SK-N-SH (cell line): ENCODE measurements at regions not wholly inside any gene's neighbourhood (a gene's known extent, or its start where the extent isn't known, plus 50 kb on each side); places are given as distances from the start of the nearest gene placed in this dataset.

Experiments used
- CTCF ChIA-PET: fragments of 300-600, 350-600 bp; formaldehyde crosslinking; extraction: SDS; loops from one replicate; lab custom pipeline; 2021; lab: Yijun Ruan, JAX
- POLR2A ChIA-PET: fragments of 350-600 bp; sonication (Branson Sonifier 250); formaldehyde crosslinking; extraction: SDS; loops from one replicate; lab custom pipeline; 2020; ENCODE audit warnings: antibody characterized with exemption, inconsistent platforms; lab: Yijun Ruan, JAX
- DNase-seq: peaks from one replicate; pipeline ENCODE4 v3.0.0; 2012
- H2AFZ ChIP-seq: fragments of 200-600 bp; sonication (generic); 2 replicates; pipeline ENCODE4 v1.8.1; 2016; ENCODE audit warnings: antibody characterized with exemption, mild to moderate bottlenecking, low read depth
- H3F3A ChIP-seq: fragments of 200-600 bp; sonication (generic); replicated peaks from 2 replicates; pipeline ENCODE3; 2016; ENCODE audit warnings: antibody characterized with exemption, mild to moderate bottlenecking; ENCODE audit not compliant: insufficient read depth
- H3K27ac ChIP-seq, 2 experiments: fragments of 200-500 bp in 1 of 2; fragments of 200-600 bp in 1 of 2; sonication (Bioruptor generic) in 1 of 2; sonication (generic), shearing (Covaris generic) in 1 of 2; 2 replicates each; pipeline versions ENCODE4 v1.5.1 to v1.6.1; 2014 to 2016; ENCODE audit warnings: low read depth in 2 of 2, inconsistent platforms in 1 of 2, low read length in 1 of 2, mild to moderate bottlenecking in 1 of 2, mixed read lengths in 1 of 2
- H3K27me3 ChIP-seq: fragments of 200-600 bp; sonication (generic), shearing (Covaris generic); 2 replicates; pipeline ENCODE4 v1.6.1; 2016; ENCODE audit warnings: mixed run types; ENCODE audit not compliant: insufficient read depth
- H3K36me3 ChIP-seq, 2 experiments: fragments of 200-500 bp in 1 of 2; fragments of 200-600 bp in 1 of 2; sonication (Bioruptor generic) in 1 of 2; sonication (generic) in 1 of 2; replicated peaks in 1 of 2; 2 replicates each; pipeline versions ENCODE3 to v1.5.1; 2014 to 2016; ENCODE audit warnings: low read length in 1 of 2, mild to moderate bottlenecking in 1 of 2; ENCODE audit not compliant: insufficient read depth in 2 of 2, control insufficient read depth in 1 of 2
- H3K4me1 ChIP-seq, 2 experiments: fragments of 200-500 bp in 1 of 2; fragments of 200-600 bp in 1 of 2; sonication (Bioruptor generic) in 1 of 2; sonication (generic), shearing (Covaris generic) in 1 of 2; 2 replicates each; pipeline versions ENCODE4 v1.5.1 to v1.6.1; 2014 to 2016; ENCODE audit warnings: low read depth in 1 of 2, low read length in 1 of 2, mixed run types in 1 of 2; ENCODE audit not compliant: insufficient read depth in 2 of 2, control insufficient read depth in 1 of 2
- H3K4me2 ChIP-seq: fragments of 200-600 bp; sonication (generic), shearing (Covaris generic); 2 replicates; pipeline ENCODE4 v1.6.1; 2017; ENCODE audit warnings: mixed run types
- H3K4me3 ChIP-seq, 2 experiments: fragments of 200-500 bp in 1 of 2; fragments of 200-600 bp in 1 of 2; sonication (Bioruptor generic) in 1 of 2; sonication (generic), shearing (Covaris generic) in 1 of 2; 2 replicates each; pipeline versions ENCODE4 v1.5.1 to v1.8.1; 2014 to 2016; ENCODE audit warnings: low read depth in 2 of 2, inconsistent platforms in 1 of 2, low read length in 1 of 2, mild to moderate bottlenecking in 1 of 2, mixed read lengths in 1 of 2, moderate library complexity in 1 of 2
- H3K79me2 ChIP-seq: fragments of 200-600 bp; sonication (generic); 2 replicates; pipeline ENCODE4 v1.8.1; 2017; ENCODE audit warnings: mild to moderate bottlenecking; ENCODE audit not compliant: insufficient read depth
- H3K9ac ChIP-seq: fragments of 200-600 bp; sonication (generic); 2 replicates; pipeline ENCODE4 v1.6.1; 2017; ENCODE audit warnings: mixed run types
- H3K9me2 ChIP-seq: fragments of 200-600 bp; sonication (generic); 2 replicates; pipeline ENCODE4 v1.6.1; 2017; ENCODE audit warnings: mixed run types
- H3K9me3 ChIP-seq: fragments of 200-600 bp; sonication (generic); 2 replicates; pipeline ENCODE4 v1.6.1; 2017; ENCODE audit warnings: mixed run types, mild to moderate bottlenecking, moderate library complexity
- H4K20me1 ChIP-seq: fragments of 200-600 bp; sonication (generic); 2 replicates; pipeline ENCODE4 v1.6.1; 2017; ENCODE audit warnings: mild to moderate bottlenecking, mixed run types; ENCODE audit not compliant: insufficient read depth
- FOXJ3 ChIP-seq: sonication (generic); formaldehyde crosslinking; IDR thresholded peaks from 2 replicates; pipeline ENCODE4 v1.5.1; 2020; ENCODE audit warnings: mild to moderate bottlenecking, missing genetic modification reagents
- FOXM1 ChIP-seq: IDR thresholded peaks from 2 replicates; pipeline ENCODE4 v1.4.0; 2012; ENCODE audit warnings: low read depth, mild to moderate bottlenecking
- MEF2A ChIP-seq: IDR thresholded peaks from 2 replicates; pipeline ENCODE4 v1.4.0; 2012; ENCODE audit warnings: low read depth, borderline replicate concordance
- RCOR1 ChIP-seq: fragments of 150-350 bp; IDR thresholded peaks from 2 replicates; pipeline ENCODE4 v1.6.1; 2017; ENCODE audit warnings: antibody characterized with exemption, low read length
- RFX5 ChIP-seq: IDR thresholded peaks from 2 replicates; pipeline ENCODE4 v1.6.1; 2012; ENCODE audit warnings: mild to moderate bottlenecking, improper control_type of control experiment, low read length
- RXRA ChIP-seq: IDR thresholded peaks from 2 replicates; pipeline ENCODE4 v1.4.0; 2012; ENCODE audit warnings: low read depth, mild to moderate bottlenecking, borderline replicate concordance
- TCF12 ChIP-seq: IDR thresholded peaks from 2 replicates; pipeline ENCODE4 v1.4.0; 2012
- WGBS: methylation state at CpG from one replicate; pipeline ENCODE4 v1.1.6; 2017; ENCODE audit warnings: low lambda C conversion rate; 5-methylcytosine and 5-hydroxymethylcytosine counted together
- TF ChIP-seq, protein P1 (sequence below): IDR thresholded peaks from 2 replicates; pipeline ENCODE4 v1.4.0; 2012; ENCODE audit warnings: low read depth, borderline replicate concordance
- TF ChIP-seq, protein P2 (sequence below): IDR thresholded peaks from 2 replicates; pipeline ENCODE4; 2012
- TF ChIP-seq, protein P3 (sequence below): IDR thresholded peaks from 2 replicates; pipeline ENCODE4 v1.4.0; 2012; ENCODE audit warnings: low read depth, borderline replicate concordance
- TF ChIP-seq, protein P4 (sequence below): fragments of 150-350 bp; IDR thresholded peaks from 2 replicates; pipeline ENCODE4 v1.6.1; 2017; ENCODE audit warnings: antibody characterized with exemption, low read length, low read depth, borderline replicate concordance
- TF ChIP-seq, protein P5 (sequence below): IDR thresholded peaks from 2 replicates; pipeline ENCODE4 v1.6.1; 2012; ENCODE audit warnings: mild to moderate bottlenecking, low read depth, low read length, moderate library complexity
- TF ChIP-seq, protein P6 (sequence below): fragments of 200-600 bp; sonication (generic); IDR thresholded peaks from 2 replicates; pipeline ENCODE4 v1.6.1; 2017; ENCODE audit warnings: antibody characterized with exemption, mild to moderate bottlenecking, moderate library complexity

DNA sequence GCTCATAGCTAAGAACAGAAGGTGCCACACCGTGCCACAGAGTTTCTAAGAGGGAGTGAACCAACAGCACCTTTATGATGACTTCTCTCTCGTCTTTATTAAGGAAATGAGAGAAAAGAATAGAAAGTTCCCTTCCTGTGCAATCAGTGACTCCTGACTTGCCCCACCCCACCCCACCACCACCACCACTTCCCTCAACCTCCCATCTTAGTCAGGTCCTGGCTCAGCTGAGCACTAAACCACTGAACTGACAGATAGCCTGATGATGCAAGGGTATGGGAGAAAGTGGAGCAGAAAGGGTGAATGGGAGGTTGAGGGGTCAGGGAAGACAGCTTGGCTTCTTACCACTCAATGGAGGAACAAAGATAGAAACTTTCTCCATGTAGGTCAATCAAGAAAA lies 75.2 kb upstream of the RMDN2 start:
- 74% methylated on average over 2 of the region's 2 CpGs for WGBS
- Histone ChIP-seq H3K9me2 (no peaks in the 10 kb centered on the region), H3K4me1 (peaks cover 0 to 28% of the 10 kb centered on the region in 2 experiments; a peak in 2 of 4 replicates), H3K27me3 (no peaks in the 10 kb centered on the region), H3K4me3 (no peak overlapping the region), H4K20me1 (no peaks in the 10 kb centered on the region), H2AFZ (no peak overlapping the region), H3K9ac (no peak overlapping the region), H3K27ac (no peak overlapping the region), H3K9me3 (no peaks in the 10 kb centered on the region), H3K79me2 (no peaks in the 10 kb centered on the region), H3K36me3 (no peaks in the 10 kb centered on the region), H3K4me2 (no peak overlapping the region), H3F3A (no peaks in the 10 kb centered on the region)
- no peak for DNase-seq
- ChIA-PET CTCF (interaction anchor here (1.2 to 11.4 kb wide), 5 partner anchors 9 to 55 kb away, joined by 3 to 138 read pairs (median 4); no protein-coding TSS in a partner anchor), POLR2A (no interaction called here)
- TF ChIP-seq, protein P1, sequence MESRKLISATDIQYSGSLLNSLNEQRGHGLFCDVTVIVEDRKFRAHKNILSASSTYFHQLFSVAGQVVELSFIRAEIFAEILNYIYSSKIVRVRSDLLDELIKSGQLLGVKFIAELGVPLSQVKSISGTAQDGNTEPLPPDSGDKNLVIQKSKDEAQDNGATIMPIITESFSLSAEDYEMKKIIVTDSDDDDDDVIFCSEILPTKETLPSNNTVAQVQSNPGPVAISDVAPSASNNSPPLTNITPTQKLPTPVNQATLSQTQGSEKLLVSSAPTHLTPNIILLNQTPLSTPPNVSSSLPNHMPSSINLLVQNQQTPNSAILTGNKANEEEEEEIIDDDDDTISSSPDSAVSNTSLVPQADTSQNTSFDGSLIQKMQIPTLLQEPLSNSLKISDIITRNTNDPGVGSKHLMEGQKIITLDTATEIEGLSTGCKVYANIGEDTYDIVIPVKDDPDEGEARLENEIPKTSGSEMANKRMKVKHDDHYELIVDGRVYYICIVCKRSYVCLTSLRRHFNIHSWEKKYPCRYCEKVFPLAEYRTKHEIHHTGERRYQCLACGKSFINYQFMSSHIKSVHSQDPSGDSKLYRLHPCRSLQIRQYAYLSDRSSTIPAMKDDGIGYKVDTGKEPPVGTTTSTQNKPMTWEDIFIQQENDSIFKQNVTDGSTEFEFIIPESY = no peak
- TF ChIP-seq RCOR1 = no peak
- TF ChIP-seq FOXM1 = no peak
- TF ChIP-seq, protein P2, sequence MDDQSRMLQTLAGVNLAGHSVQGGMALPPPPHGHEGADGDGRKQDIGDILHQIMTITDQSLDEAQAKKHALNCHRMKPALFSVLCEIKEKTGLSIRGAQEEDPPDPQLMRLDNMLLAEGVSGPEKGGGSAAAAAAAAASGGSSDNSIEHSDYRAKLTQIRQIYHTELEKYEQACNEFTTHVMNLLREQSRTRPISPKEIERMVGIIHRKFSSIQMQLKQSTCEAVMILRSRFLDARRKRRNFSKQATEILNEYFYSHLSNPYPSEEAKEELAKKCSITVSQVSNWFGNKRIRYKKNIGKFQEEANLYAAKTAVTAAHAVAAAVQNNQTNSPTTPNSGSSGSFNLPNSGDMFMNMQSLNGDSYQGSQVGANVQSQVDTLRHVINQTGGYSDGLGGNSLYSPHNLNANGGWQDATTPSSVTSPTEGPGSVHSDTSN = no peak
- no peak for TF ChIP-seq FOXJ3 (CRISPR knock-in tag)
- TF ChIP-seq, protein P3, sequence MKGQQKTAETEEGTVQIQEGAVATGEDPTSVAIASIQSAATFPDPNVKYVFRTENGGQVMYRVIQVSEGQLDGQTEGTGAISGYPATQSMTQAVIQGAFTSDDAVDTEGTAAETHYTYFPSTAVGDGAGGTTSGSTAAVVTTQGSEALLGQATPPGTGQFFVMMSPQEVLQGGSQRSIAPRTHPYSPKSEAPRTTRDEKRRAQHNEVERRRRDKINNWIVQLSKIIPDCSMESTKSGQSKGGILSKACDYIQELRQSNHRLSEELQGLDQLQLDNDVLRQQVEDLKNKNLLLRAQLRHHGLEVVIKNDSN = no peak
- TF ChIP-seq, protein P4, sequence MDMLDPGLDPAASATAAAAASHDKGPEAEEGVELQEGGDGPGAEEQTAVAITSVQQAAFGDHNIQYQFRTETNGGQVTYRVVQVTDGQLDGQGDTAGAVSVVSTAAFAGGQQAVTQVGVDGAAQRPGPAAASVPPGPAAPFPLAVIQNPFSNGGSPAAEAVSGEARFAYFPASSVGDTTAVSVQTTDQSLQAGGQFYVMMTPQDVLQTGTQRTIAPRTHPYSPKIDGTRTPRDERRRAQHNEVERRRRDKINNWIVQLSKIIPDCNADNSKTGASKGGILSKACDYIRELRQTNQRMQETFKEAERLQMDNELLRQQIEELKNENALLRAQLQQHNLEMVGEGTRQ = no peak

DNA sequence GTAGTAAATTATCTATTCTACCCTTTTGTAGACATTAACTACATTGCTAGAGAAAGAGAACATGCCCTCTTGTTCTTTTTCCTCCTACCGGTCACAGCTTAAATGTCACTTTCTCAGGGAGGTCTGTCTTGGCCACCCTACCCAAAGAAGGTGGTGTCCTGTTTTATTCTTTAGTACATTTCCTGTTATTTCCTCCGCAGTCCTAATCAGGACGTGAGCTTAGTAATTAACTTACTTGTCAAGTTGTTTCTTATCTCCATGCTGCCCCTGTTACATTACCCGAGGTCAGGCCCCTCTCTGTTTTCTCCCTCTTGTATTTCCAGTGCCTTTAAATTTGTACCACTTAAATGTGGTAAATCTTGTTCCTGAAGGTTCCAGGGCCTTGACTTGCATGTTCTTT lies 73.7 kb upstream of the RMDN2 start:
- no peak overlapping the region for H3K9ac ChIP-seq
- no peak overlapping the region for H3K4me2 ChIP-seq
- POLR2A ChIA-PET = interaction anchor here (0.9 kb wide), 1 partner anchor 179 kb away, joined by 3 read pairs; no protein-coding TSS in a partner anchor
- H3K9me2 ChIP-seq = no peaks in the 10 kb centered on the region
- H3K79me2 ChIP-seq = no peaks in the 10 kb centered on the region
- no peaks in the 10 kb centered on the region for H4K20me1 ChIP-seq
- H3F3A ChIP-seq = no peaks in the 10 kb centered on the region
- H3K27me3 ChIP-seq = no peaks in the 10 kb centered on the region
- no peak overlapping the region for H2AFZ ChIP-seq
- CTCF ChIA-PET = interaction anchor here (0.7 to 11.4 kb wide), 9 partner anchors 17 to 456 kb away, joined by 3 to 138 read pairs (median 4); no protein-coding TSS in a partner anchor
- no peaks in the 10 kb centered on the region for H3K36me3 ChIP-seq
- peak; percentile 45 for DNase-seq
- H3K9me3 ChIP-seq = no peaks in the 10 kb centered on the region
- peaks cover 14 to 42% of the 10 kb centered on the region in 2 experiments; a peak in 3 of 4 replicates for H3K4me1 ChIP-seq
- no peak overlapping the region for H3K4me3 ChIP-seq
- 57% methylated on average over 4 of the region's 4 CpGs for WGBS
- H3K27ac ChIP-seq = peak overlapping the region in 1 of 2 experiments; percentile 80; a peak in 3 of 4 replicates
- TF ChIP-seq FOXJ3 (CRISPR knock-in tag) (no peak), TCF12 (no peak), RXRA (no peak), MEF2A (no peak), RFX5 (no peak)
- TF ChIP-seq, protein P3 = no peak
- TF ChIP-seq, protein P5, sequence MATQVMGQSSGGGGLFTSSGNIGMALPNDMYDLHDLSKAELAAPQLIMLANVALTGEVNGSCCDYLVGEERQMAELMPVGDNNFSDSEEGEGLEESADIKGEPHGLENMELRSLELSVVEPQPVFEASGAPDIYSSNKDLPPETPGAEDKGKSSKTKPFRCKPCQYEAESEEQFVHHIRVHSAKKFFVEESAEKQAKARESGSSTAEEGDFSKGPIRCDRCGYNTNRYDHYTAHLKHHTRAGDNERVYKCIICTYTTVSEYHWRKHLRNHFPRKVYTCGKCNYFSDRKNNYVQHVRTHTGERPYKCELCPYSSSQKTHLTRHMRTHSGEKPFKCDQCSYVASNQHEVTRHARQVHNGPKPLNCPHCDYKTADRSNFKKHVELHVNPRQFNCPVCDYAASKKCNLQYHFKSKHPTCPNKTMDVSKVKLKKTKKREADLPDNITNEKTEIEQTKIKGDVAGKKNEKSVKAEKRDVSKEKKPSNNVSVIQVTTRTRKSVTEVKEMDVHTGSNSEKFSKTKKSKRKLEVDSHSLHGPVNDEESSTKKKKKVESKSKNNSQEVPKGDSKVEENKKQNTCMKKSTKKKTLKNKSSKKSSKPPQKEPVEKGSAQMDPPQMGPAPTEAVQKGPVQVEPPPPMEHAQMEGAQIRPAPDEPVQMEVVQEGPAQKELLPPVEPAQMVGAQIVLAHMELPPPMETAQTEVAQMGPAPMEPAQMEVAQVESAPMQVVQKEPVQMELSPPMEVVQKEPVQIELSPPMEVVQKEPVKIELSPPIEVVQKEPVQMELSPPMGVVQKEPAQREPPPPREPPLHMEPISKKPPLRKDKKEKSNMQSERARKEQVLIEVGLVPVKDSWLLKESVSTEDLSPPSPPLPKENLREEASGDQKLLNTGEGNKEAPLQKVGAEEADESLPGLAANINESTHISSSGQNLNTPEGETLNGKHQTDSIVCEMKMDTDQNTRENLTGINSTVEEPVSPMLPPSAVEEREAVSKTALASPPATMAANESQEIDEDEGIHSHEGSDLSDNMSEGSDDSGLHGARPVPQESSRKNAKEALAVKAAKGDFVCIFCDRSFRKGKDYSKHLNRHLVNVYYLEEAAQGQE = no peak
- TF ChIP-seq, protein P6, sequence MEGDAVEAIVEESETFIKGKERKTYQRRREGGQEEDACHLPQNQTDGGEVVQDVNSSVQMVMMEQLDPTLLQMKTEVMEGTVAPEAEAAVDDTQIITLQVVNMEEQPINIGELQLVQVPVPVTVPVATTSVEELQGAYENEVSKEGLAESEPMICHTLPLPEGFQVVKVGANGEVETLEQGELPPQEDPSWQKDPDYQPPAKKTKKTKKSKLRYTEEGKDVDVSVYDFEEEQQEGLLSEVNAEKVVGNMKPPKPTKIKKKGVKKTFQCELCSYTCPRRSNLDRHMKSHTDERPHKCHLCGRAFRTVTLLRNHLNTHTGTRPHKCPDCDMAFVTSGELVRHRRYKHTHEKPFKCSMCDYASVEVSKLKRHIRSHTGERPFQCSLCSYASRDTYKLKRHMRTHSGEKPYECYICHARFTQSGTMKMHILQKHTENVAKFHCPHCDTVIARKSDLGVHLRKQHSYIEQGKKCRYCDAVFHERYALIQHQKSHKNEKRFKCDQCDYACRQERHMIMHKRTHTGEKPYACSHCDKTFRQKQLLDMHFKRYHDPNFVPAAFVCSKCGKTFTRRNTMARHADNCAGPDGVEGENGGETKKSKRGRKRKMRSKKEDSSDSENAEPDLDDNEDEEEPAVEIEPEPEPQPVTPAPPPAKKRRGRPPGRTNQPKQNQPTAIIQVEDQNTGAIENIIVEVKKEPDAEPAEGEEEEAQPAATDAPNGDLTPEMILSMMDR = no peak
